RWPE2 (cell line): ENCODE measurements at regions not wholly inside any gene's neighbourhood (a gene's known extent, or its start where the extent isn't known, plus 50 kb on each side); places are given as distances from the start of the nearest gene placed in this dataset.

Experiments
- ATAC-seq: fragments of 200-7000 bp; cut with Tn5 transposase; 3 replicates; pipeline ENCODE4 v1.9.1; 2021; ENCODE audit warnings: low read depth
- DNase-seq: peaks from one replicate; pipeline ENCODE4 v3.0.0-alpha.2; 2020; ENCODE audit warnings: low spot score
- H3K27ac ChIP-seq: fragments of 450-650 bp; 2 replicates; pipeline ENCODE4 v1.5.1; 2017; ENCODE audit warnings: mild to moderate bottlenecking; ENCODE audit not compliant: poor library complexity, severe bottlenecking
- H3K27me3 ChIP-seq: fragments of 250-450 bp; sonication (Bioruptor Pico); 2 replicates; pipeline ENCODE4 v1.5.1; 2021; ENCODE audit warnings: mild to moderate bottlenecking, moderate library complexity; ENCODE audit not compliant: insufficient read depth, poor library complexity, severe bottlenecking
- H3K36me3 ChIP-seq: fragments of 250-450 bp; sonication (Bioruptor Pico); 2 replicates; pipeline ENCODE4 v1.5.1; 2020; ENCODE audit warnings: low read depth, mild to moderate bottlenecking, moderate library complexity
- H3K4me1 ChIP-seq: fragments of 250-450 bp; sonication (Bioruptor Pico); 2 replicates; pipeline ENCODE4 v1.5.1; 2021; ENCODE audit warnings: mild to moderate bottlenecking, moderate library complexity; ENCODE audit not compliant: insufficient read depth, poor library complexity, severe bottlenecking
- H3K4me3 ChIP-seq: fragments of 250-450 bp; sonication (Bioruptor Pico); 2 replicates; pipeline ENCODE4 v1.5.1; 2021; ENCODE audit warnings: mild to moderate bottlenecking, moderate library complexity; ENCODE audit not compliant: severe bottlenecking
- H3K9me3 ChIP-seq: fragments of 250-450 bp; sonication (Bioruptor Pico); 2 replicates; pipeline ENCODE4 v1.5.1; 2021; ENCODE audit warnings: mild to moderate bottlenecking, moderate library complexity; ENCODE audit not compliant: severe bottlenecking
- TF ChIP-seq, protein P1 (sequence below): fragments of 450-650 bp; IDR thresholded peaks from one replicate; pipeline ENCODE4 v1.5.1; 2017; ENCODE audit warnings: mild to moderate bottlenecking, moderate library complexity; ENCODE audit not compliant: poor library complexity, severe bottlenecking

DNA sequence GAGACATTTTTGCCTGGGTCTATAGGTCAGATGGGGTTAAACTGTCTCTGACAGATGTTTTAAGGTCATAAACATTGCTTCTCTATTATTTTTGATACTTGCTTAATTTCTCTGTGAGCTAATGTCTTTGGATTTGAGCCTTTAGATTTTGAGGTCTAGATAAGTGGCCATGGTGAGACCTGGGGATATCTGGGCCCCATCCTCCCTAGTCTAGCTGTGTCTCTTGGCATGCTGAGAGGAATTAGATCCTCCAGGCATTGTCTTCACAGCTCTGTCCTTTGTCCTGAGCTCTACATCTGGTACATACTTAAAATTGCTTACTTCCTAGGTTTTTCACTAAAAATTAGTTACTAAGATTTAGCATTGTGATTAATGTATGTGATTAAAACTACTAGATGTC lies 265.0 kb upstream of the NPSR1 start:
- Histone ChIP-seq H3K27ac (no peak overlapping the region), H3K9me3 (no peaks in the 10 kb centered on the region), H3K4me3 (no peak overlapping the region), H3K36me3 (no peaks in the 10 kb centered on the region), H3K4me1 (no peaks in the 10 kb centered on the region), H3K27me3 (no peaks in the 10 kb centered on the region)
- ATAC-seq (no peak), DNase-seq (no peak)
- TF ChIP-seq, protein P1, sequence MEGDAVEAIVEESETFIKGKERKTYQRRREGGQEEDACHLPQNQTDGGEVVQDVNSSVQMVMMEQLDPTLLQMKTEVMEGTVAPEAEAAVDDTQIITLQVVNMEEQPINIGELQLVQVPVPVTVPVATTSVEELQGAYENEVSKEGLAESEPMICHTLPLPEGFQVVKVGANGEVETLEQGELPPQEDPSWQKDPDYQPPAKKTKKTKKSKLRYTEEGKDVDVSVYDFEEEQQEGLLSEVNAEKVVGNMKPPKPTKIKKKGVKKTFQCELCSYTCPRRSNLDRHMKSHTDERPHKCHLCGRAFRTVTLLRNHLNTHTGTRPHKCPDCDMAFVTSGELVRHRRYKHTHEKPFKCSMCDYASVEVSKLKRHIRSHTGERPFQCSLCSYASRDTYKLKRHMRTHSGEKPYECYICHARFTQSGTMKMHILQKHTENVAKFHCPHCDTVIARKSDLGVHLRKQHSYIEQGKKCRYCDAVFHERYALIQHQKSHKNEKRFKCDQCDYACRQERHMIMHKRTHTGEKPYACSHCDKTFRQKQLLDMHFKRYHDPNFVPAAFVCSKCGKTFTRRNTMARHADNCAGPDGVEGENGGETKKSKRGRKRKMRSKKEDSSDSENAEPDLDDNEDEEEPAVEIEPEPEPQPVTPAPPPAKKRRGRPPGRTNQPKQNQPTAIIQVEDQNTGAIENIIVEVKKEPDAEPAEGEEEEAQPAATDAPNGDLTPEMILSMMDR = no peak

DNA sequence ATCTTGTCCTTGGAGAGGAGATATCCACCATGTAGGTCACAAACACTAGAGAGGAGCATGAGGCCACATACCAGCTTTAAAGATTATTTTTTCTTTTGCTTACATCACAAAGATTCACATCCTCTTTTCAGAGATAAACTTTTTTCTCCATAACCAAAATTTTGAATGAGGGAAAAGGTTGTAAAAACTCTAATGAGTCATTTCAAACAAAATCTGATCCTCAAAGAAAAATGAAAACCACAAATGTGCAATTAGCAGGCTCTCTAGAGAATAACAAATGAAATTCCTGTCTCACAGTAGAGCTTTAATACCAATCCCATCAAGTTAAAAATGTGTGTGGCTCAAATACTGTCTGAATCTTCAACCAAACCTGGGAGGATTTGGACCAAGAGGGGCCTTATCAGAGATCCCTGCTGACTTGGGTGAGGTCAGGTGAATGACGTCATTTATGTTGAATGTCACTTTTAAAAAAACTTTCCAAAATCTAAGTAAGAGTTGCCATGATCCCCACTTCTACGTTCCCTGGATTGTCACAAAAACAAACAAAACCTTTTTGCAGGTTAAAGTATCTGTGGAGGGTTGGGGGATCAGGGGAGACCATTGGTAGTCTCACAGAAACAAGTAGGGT lies 261.5 kb upstream of the NPSR1 start:
- Histone ChIP-seq H3K4me3 (no peak overlapping the region), H3K27ac (no peak overlapping the region), H3K27me3 (no peaks in the 10 kb centered on the region), H3K4me1 (no peaks in the 10 kb centered on the region), H3K36me3 (no peaks in the 10 kb centered on the region), H3K9me3 (no peaks in the 10 kb centered on the region)
- ATAC-seq = no peak
- DNase-seq = no peak
- TF ChIP-seq, protein P1 = no peak

DNA sequence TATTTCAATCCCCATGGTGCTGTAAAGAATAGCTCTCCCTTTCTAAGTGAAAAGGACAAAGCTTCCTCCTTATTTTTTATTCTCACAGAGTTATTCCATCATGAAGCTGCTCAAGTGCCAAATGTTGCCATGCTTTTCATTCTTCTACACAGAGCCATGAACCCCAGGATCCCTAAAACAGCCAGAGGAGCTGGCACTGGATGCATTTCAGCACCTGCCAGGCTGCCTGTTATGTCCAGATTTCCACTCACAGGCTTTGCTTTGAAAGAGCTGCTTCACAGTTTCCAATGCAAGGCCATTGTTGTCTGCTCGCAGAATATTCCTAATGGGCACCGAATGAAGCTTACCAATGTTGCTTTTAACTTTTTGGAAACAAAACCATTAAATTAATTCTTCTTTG lies 256.2 kb upstream of the NPSR1 start:
- no peak overlapping the region for H3K4me3 ChIP-seq
- no peaks in the 10 kb centered on the region for H3K27me3 ChIP-seq
- TF ChIP-seq, protein P1 = no peak
- H3K36me3 ChIP-seq = no peaks in the 10 kb centered on the region
- ATAC-seq = no peak
- no peaks in the 10 kb centered on the region for H3K4me1 ChIP-seq
- no peak overlapping the region for H3K27ac ChIP-seq
- no peaks in the 10 kb centered on the region for H3K9me3 ChIP-seq
- DNase-seq = no peak

DNA sequence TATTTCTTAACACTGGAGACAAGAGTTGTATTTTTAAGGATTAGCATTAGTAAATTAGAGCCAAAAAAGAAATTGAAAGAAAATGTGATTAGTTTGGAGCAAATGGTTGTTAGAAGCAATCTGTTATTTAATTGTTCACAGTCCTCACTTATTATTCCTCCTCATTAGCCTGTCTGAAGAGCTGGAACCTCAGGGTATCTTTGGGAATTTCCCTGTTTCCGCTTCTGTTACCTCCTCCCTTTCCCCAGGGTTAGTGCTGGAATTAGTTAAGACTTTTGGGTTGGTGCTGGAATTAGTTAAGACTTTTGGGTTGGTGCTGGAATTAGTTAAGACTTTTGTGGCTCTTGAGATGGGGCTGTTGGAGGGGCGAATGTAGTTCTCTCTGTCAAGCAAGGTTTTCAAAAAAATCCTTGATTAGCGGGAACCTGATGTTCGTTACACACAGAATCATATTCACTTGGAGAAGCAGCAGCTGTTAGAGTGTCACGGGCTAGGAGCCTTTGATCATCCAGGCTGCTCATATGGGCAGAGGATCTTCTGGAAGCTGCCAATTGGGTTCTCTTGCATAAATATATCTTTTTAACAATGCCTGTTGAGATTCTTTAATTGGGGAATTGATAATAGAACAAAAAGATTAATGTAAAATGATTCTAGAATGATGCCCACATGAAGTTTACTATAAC lies 251.0 kb upstream of the NPSR1 start:
- Histone ChIP-seq H3K27ac (no peak overlapping the region), H3K27me3 (no peaks in the 10 kb centered on the region), H3K36me3 (no peaks in the 10 kb centered on the region), H3K9me3 (no peaks in the 10 kb centered on the region), H3K4me1 (no peaks in the 10 kb centered on the region), H3K4me3 (no peak overlapping the region)
- TF ChIP-seq, protein P1 = no peak
- DNase-seq (no peak), ATAC-seq (no peak)

DNA sequence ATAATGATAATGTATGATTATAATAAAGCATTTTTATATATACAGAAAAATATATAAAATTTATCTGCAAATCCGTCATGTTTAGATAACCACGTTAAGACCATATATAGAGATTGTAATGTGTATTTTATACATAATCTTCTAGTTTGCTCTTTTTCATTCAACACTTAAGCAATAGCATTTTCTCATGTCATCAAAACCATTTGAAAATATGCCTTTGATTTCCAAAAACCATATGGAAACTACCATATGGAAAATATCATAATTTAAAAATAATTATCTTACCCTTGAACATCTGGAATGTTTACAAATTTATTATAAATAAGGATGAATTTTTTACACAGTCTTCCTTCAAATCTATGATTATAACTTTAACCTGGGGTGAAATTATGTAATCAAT lies 250.4 kb upstream of the NPSR1 start:
- TF ChIP-seq, protein P1 = no peak
- no peak for ATAC-seq
- H3K27ac ChIP-seq = no peak overlapping the region
- no peak overlapping the region for H3K4me3 ChIP-seq
- DNase-seq = no peak
- H3K9me3 ChIP-seq = no peaks in the 10 kb centered on the region
- H3K27me3 ChIP-seq = no peaks in the 10 kb centered on the region
- H3K4me1 ChIP-seq = no peaks in the 10 kb centered on the region
- H3K36me3 ChIP-seq = no peaks in the 10 kb centered on the region
